Thyroid gland (tissue), 4 donors: ENCODE measurements at regions not wholly inside any gene's neighbourhood (a gene's known extent, or its start where the extent isn't known, plus 50 kb on each side); places are given as distances from the start of the nearest gene placed in this dataset.

ENCODE experiments used
- DNase-seq, 2 donors: peaks; one replicate each; pipeline ENCODE4 v3.0.0-alpha.2; 2019
- H3K27ac ChIP-seq, 3 donors: fragments of 200-600 bp; sonication (generic); 1 replicate in 2 of 3; 2 replicates in 1 of 3; pipeline ENCODE4 v1.5.1; 2016 to 2019; ENCODE audit warnings: mild to moderate bottlenecking in 1 of 3, moderate library complexity in 1 of 3
- H3K27me3 ChIP-seq: fragments of 200-600 bp; sonication (generic); one replicate; pipeline ENCODE4 v1.5.1; 2019
- H3K36me3 ChIP-seq, 2 donors: fragments of 200-600 bp; sonication (generic); one replicate each; pipeline ENCODE4 v1.5.1; 2016 to 2019
- H3K4me1 ChIP-seq, 2 donors: fragments of 200-600 bp; sonication (generic); one replicate each; pipeline ENCODE4 v1.5.1; 2017 to 2019
- H3K4me3 ChIP-seq, 3 donors: fragments of 200-600 bp; sonication (generic); replicated peaks in 1 of 3; 1 replicate in 2 of 3; 2 replicates in 1 of 3; pipeline ENCODE4 v1.5.1; 2016; ENCODE audit warnings: mild to moderate bottlenecking in 1 of 3
- H3K9me3 ChIP-seq: fragments of 200-600 bp; sonication (generic); one replicate; pipeline ENCODE4 v1.5.1; 2017
- CTCF ChIP-seq, 6 experiments: fragments of 200-600 bp in 3 of 6; fragments of 450-650 bp in 3 of 6; sonication (generic) in 3 of 6; IDR thresholded peaks; one replicate each; pipeline ENCODE4 v1.5.1; 2016 to 2019; ENCODE audit warnings: antibody characterized with exemption in 6 of 6, mild to moderate bottlenecking in 2 of 6, inconsistent platforms in 1 of 6, moderate library complexity in 1 of 6
- POLR2A ChIP-seq, 2 donors: fragments of 450-650 bp; IDR thresholded peaks; one replicate each; pipeline ENCODE4 v1.6.1; 2017; ENCODE audit warnings: antibody characterized with exemption in 2 of 2, mild to moderate bottlenecking in 2 of 2, moderate library complexity in 1 of 2
- WGBS, 2 donors: methylation state at CpG; one replicate each; pipeline ENCODE4 v1.1.5; 2017; 5-methylcytosine and 5-hydroxymethylcytosine counted together
- intact Hi-C: fragments of 100-400 bp; cut with DNase I; formaldehyde crosslinking; loops from one replicate; pipeline ENCODE4 v1.15.1; 2023

GRCh38 chr10:123294109-123294508 is 139.9 kb downstream of the BUB3 start:
- 81 to 84% methylated on average over 5 of the region's 5 CpGs for WGBS, 2 donors
- TF ChIP-seq CTCF (IDR thresholded peaks at IDR 0.05): no peak
- no peak for TF ChIP-seq POLR2A (IDR thresholded peaks at IDR 0.05)

GRCh38 chr10:123294886-123295285 is 140.7 kb downstream of the BUB3 start:
- H3K4me1 ChIP-seq: no peaks in the 10 kb centered on the region
- 85 to 87% methylated on average over 4 of the region's 4 CpGs for WGBS, 2 donors
- no peaks in the 10 kb centered on the region for H3K27me3 ChIP-seq
- intact Hi-C loops: no loop called here
- no peak for TF ChIP-seq CTCF (IDR thresholded peaks at IDR 0.05)
- no peak for TF ChIP-seq POLR2A (IDR thresholded peaks at IDR 0.05)
- H3K4me3 ChIP-seq: no peak overlapping the region
- H3K36me3 ChIP-seq: no peaks in the 10 kb centered on the region
- no peak for DNase-seq
- H3K27ac ChIP-seq: no peak overlapping the region
- H3K9me3 ChIP-seq: no peaks in the 10 kb centered on the region

More at GRCh38 chr10:123294109-123294508, 139.9 kb downstream of the BUB3 start:
- Histone ChIP-seq H3K4me1 (no peaks in the 10 kb centered on the region), H3K9me3 (no peaks in the 10 kb centered on the region), H3K27me3 (no peaks in the 10 kb centered on the region), H3K4me3 (no peak overlapping the region), H3K27ac (no peak overlapping the region), H3K36me3 (no peaks in the 10 kb centered on the region)
- intact Hi-C loops: no loop called here
- no peak for DNase-seq

- WGBS, 2 donors: 92 to 100% methylated on average over 1 of the region's 1 CpG
- intact Hi-C loops: no loop called here
Measured at GRCh38 chr10:123295644-123296043, 141.4 kb downstream of the BUB3 start.

GRCh38 chr10:123297175-123297574 is 143.0 kb downstream of the BUB3 start:
- 81 to 90% methylated on average over 3 of the region's 3 CpGs for WGBS, 2 donors

More at GRCh38 chr10:123295644-123296043, 141.4 kb downstream of the BUB3 start:
- no peaks in the 10 kb centered on the region for H3K27me3 ChIP-seq
- H3K4me3 ChIP-seq: no peak overlapping the region
- H3K9me3 ChIP-seq: no peaks in the 10 kb centered on the region
- TF ChIP-seq CTCF (IDR thresholded peaks at IDR 0.05): no peak
- TF ChIP-seq POLR2A (IDR thresholded peaks at IDR 0.05): no peak
- no peak for DNase-seq
- H3K4me1 ChIP-seq: no peaks in the 10 kb centered on the region
- H3K36me3 ChIP-seq: no peaks in the 10 kb centered on the region
- H3K27ac ChIP-seq: no peak overlapping the region

GRCh38 chr10:123298583-123298982 is 144.4 kb downstream of the BUB3 start:
- H3K27ac ChIP-seq: no peak overlapping the region
- no peaks in the 10 kb centered on the region for H3K36me3 ChIP-seq
- 92 to 93% methylated on average over 5 of the region's 5 CpGs for WGBS, 2 donors
- H3K27me3 ChIP-seq: no peaks in the 10 kb centered on the region
- H3K4me3 ChIP-seq: no peak overlapping the region
- no peak for DNase-seq
- no peaks in the 10 kb centered on the region for H3K4me1 ChIP-seq
- no peaks in the 10 kb centered on the region for H3K9me3 ChIP-seq
- TF ChIP-seq POLR2A (IDR thresholded peaks at IDR 0.05) (no peak), CTCF (IDR thresholded peaks at IDR 0.05) (no peak)
- intact Hi-C loops: no loop called here

More at GRCh38 chr10:123297175-123297574, 143.0 kb downstream of the BUB3 start:
- TF ChIP-seq POLR2A (IDR thresholded peaks at IDR 0.05) (no peak), CTCF (IDR thresholded peaks at IDR 0.05) (no peak)
- intact Hi-C loops: no loop called here
- H3K27ac ChIP-seq: no peak overlapping the region
- H3K27me3 ChIP-seq: no peaks in the 10 kb centered on the region
- H3K36me3 ChIP-seq: no peaks in the 10 kb centered on the region
- H3K9me3 ChIP-seq: no peaks in the 10 kb centered on the region
- H3K4me1 ChIP-seq: no peaks in the 10 kb centered on the region
- no peak for DNase-seq
- no peak overlapping the region for H3K4me3 ChIP-seq
